ENCODE measurements at regions not wholly inside any gene's neighbourhood (a gene's known extent, or its start where the extent isn't known, plus 50 kb on each side); places are given as distances from the start of the nearest gene placed in this dataset.

DNA sequence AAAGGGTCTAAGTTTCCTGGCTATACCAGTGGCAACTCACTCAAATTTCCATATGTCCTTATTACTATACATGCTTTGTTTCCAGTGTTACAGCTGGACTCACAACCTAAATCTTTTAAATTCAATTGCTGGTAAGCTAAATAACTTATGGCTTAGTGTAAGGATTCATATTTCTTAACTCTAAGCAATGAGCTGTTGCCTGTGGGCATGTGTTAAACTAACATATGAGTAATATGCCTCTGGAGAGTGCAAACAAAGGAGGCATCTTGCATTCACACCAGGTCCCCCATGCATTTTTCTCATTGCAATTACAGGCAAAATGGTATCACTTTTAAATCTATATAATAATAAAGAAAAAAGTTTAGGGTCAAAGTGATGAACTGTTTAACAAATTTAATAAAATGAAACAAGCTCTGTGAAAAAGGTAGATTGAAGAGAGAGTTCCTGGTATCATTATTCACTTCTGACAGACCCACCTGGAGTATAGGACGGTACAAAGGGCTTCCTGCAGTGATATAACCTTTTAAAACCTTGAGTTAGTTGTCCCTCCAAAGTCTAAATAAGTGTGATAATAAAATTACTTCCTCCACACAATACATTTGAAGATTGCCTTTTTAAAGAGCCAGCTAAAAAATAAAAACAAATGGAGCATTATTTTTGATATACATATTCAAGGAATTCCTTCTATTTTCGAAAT, 57.6 kb upstream of the HMGCLL1 start:
- no peak for DNase-seq

DNA sequence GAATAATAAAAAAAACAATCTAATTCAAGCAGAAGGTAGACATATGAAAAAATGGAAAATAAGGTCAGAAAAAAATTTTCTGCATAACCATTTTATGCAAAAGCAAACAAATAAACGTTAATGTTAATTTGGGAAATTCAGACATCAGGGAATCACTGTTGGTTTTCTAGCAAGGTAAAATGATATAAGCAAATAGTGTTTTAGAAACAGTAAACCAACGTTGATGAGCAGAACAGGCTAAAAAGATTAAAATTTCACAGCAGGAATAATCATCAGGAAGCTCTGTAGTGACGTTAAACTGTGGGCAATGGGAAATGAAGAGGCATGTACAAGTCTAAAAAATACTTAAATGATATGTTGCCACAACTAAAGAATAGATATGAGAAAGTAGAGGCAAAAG, 54.5 kb upstream of the HMGCLL1 start:
- no peak for DNase-seq

DNA sequence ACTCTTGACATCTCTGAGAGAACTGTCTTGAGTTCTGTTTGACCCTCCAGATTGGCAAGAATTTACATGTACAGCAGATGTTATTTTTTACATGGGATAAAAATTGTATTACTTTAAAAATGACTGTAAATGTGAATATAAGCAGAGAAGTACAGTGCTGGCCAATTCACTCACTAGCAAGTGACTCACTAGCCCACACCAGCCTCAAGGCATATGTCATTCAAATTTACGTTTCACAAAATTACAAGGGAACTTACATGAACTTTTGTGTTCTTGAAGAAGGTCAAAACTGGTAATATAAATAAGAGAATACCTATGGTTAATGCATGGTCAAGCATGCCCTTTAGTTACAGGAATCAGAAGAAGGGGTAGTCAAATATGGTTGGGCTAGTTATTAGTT, 54.0 kb upstream of the HMGCLL1 start:
- no peak for DNase-seq
